Astrocyte (in vitro differentiated cells and primary cell): ENCODE measurements at regions not wholly inside any gene's neighbourhood (a gene's known extent, or its start where the extent isn't known, plus 50 kb on each side); places are given as distances from the start of the nearest gene placed in this dataset.

Experiments used
- DNase-seq: peaks from one replicate; pipeline ENCODE4 v3.0.0-alpha.2; 2010; ENCODE audit warnings: low read depth
- FAIRE-seq: peaks from 2 replicates; lab custom pipeline; 2011; peaks lifted over from hg19 to GRCh38; lab: Jason Lieb, UNC
- H2AFZ ChIP-seq: 2 replicates; pipeline ENCODE4 v1.6.0; 2012; ENCODE audit warnings: low read depth, low read length, inconsistent platforms
- H3K27ac ChIP-seq: 2 replicates; pipeline ENCODE4 v1.5.1; 2011; ENCODE audit warnings: low read depth, low read length, inconsistent platforms
- H3K27me3 ChIP-seq: 2 replicates; pipeline ENCODE4 v1.6.0; 2011; ENCODE audit warnings: low read length, inconsistent platforms; ENCODE audit not compliant: insufficient read depth
- H3K36me3 ChIP-seq: 2 replicates; pipeline ENCODE4 v1.5.1; 2011; ENCODE audit warnings: low read length, inconsistent platforms; ENCODE audit not compliant: insufficient read depth
- H3K4me1 ChIP-seq: 2 replicates; pipeline ENCODE4 v1.5.1; 2011; ENCODE audit warnings: low read length, inconsistent platforms; ENCODE audit not compliant: insufficient read depth
- H3K4me2 ChIP-seq: 2 replicates; pipeline ENCODE4 v1.6.0; 2012; ENCODE audit warnings: low read length, inconsistent platforms
- H3K4me3 ChIP-seq: 2 replicates; pipeline ENCODE4 v1.5.1; 2011; ENCODE audit warnings: low read depth, mild to moderate bottlenecking, low read length, inconsistent platforms; ENCODE audit not compliant: insufficient read depth
- H3K79me2 ChIP-seq: 2 replicates; pipeline ENCODE4 v1.6.0; 2012; ENCODE audit warnings: mild to moderate bottlenecking, low read length, inconsistent platforms; ENCODE audit not compliant: insufficient read depth
- H3K9ac ChIP-seq: 2 replicates; pipeline ENCODE4 v1.6.0; 2012; ENCODE audit warnings: mild to moderate bottlenecking, low read length, inconsistent platforms
- H3K9me3 ChIP-seq: 2 replicates; pipeline ENCODE4 v1.5.1; 2012; ENCODE audit warnings: low read depth, mild to moderate bottlenecking, low read length, inconsistent platforms; ENCODE audit not compliant: insufficient read depth
- H4K20me1 ChIP-seq: 2 replicates; pipeline ENCODE4 v1.6.0; 2012; ENCODE audit warnings: low read length, inconsistent platforms; ENCODE audit not compliant: insufficient read depth
- H3K27ac Mint-ChIP-seq: one replicate; pipeline ENCODE4 v1.8.0; 2021; ENCODE audit warnings: mild to moderate bottlenecking, mixed read lengths; ENCODE audit not compliant: unreplicated experiment
- H3K27me3 Mint-ChIP-seq: one replicate; pipeline ENCODE4 v1.8.0; 2021; ENCODE audit warnings: low read depth, mixed read lengths; ENCODE audit not compliant: unreplicated experiment
- H3K36me3 Mint-ChIP-seq: one replicate; pipeline ENCODE4 v1.8.0; 2021; ENCODE audit warnings: low read depth, mixed read lengths; ENCODE audit not compliant: unreplicated experiment
- H3K4me1 Mint-ChIP-seq: one replicate; pipeline ENCODE4 v1.8.0; 2021; ENCODE audit warnings: low read depth, mixed read lengths; ENCODE audit not compliant: unreplicated experiment
- H3K4me3 Mint-ChIP-seq: one replicate; pipeline ENCODE4 v1.8.0; 2021; ENCODE audit warnings: mild to moderate bottlenecking, moderate library complexity, mixed read lengths; ENCODE audit not compliant: unreplicated experiment
- H3K9me3 Mint-ChIP-seq: one replicate; pipeline ENCODE4 v1.8.0; 2021; ENCODE audit warnings: mild to moderate bottlenecking, mixed read lengths; ENCODE audit not compliant: unreplicated experiment
- EZH2 ChIP-seq: IDR thresholded peaks from 2 replicates; pipeline ENCODE4 v1.6.1; 2012; ENCODE audit warnings: mild to moderate bottlenecking, low read length, inconsistent platforms; ENCODE audit not compliant: insufficient read depth
- TF ChIP-seq, protein P1 (sequence below): IDR thresholded peaks from 2 replicates; pipeline ENCODE4 v1.5.1; 2011; ENCODE audit warnings: low read depth, mild to moderate bottlenecking, inconsistent platforms, low read length, moderate library complexity; ENCODE audit not compliant: insufficient read depth

DNA sequence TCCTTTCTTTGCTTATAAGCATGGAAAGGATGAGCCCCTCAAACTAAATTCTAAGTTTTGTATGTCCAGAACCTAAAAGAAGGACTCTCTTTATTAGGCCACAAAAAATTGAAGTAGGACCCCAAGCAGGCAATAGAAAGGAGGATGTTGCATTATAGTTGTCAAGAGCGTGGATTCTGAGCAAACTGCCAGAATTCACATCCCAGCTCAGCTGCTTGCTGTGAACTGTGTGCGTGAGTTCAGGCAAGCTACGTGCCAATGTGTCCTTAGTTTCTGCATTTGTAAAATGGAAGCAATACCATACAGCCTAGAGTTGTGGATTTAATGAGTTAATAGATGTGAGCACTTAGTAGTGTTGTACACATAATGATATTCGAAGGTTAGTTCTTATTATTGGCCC lies 70.6 kb upstream of the SLC44A1 start:
- FAIRE-seq: no peak
- H3K9me3 ChIP-seq: no peaks in the 10 kb centered on the region
- no peak overlapping the region for H3K4me2 ChIP-seq
- H3K79me2 ChIP-seq: no peaks in the 10 kb centered on the region
- Mint-ChIP-seq H3K27me3 (peaks cover 9% of the 10 kb centered on the region), H3K36me3 (peaks cover 2% of the 10 kb centered on the region), H3K4me3 (no peak overlapping the region), H3K9me3 (no peaks in the 10 kb centered on the region), H3K27ac (no peak overlapping the region), H3K4me1 (peaks cover 1% of the 10 kb centered on the region)
- H3K27me3 ChIP-seq: no peaks in the 10 kb centered on the region
- H3K4me1 ChIP-seq: no peaks in the 10 kb centered on the region
- H3K27ac ChIP-seq: no peak overlapping the region
- H2AFZ ChIP-seq: no peak overlapping the region
- H3K36me3 ChIP-seq: no peaks in the 10 kb centered on the region
- H3K9ac ChIP-seq: no peak overlapping the region
- no peak overlapping the region for H3K4me3 ChIP-seq
- no peak for TF ChIP-seq EZH2
- TF ChIP-seq, protein P1, sequence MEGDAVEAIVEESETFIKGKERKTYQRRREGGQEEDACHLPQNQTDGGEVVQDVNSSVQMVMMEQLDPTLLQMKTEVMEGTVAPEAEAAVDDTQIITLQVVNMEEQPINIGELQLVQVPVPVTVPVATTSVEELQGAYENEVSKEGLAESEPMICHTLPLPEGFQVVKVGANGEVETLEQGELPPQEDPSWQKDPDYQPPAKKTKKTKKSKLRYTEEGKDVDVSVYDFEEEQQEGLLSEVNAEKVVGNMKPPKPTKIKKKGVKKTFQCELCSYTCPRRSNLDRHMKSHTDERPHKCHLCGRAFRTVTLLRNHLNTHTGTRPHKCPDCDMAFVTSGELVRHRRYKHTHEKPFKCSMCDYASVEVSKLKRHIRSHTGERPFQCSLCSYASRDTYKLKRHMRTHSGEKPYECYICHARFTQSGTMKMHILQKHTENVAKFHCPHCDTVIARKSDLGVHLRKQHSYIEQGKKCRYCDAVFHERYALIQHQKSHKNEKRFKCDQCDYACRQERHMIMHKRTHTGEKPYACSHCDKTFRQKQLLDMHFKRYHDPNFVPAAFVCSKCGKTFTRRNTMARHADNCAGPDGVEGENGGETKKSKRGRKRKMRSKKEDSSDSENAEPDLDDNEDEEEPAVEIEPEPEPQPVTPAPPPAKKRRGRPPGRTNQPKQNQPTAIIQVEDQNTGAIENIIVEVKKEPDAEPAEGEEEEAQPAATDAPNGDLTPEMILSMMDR: no peak
- no peak for DNase-seq
- no peaks in the 10 kb centered on the region for H4K20me1 ChIP-seq

DNA sequence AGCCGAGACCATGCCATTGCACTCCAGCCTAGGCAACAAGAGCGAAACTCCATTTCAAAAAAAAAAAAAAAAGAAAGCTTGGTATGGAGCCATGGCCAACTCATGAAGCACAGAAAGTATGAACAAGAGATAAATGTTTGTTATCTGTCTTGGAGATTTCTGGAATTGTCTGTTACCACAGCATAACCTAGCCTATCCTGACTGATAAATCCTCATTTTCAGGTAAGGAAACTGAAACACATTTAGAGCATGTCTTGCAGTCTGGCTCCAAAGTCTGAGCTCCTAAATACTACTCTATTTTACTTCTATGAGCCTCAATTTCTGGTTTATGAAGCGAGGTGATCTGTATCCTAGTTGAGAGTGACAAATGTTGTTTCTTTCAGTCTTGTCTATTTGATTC lies 68.3 kb upstream of the SLC44A1 start:
- no peak overlapping the region for H3K4me3 ChIP-seq
- no peaks in the 10 kb centered on the region for H3K4me1 ChIP-seq
- no peaks in the 10 kb centered on the region for H4K20me1 ChIP-seq
- no peak overlapping the region for H3K4me3 Mint-ChIP-seq
- peaks cover 2% of the 10 kb centered on the region for H3K36me3 Mint-ChIP-seq
- no peak overlapping the region for H3K27ac Mint-ChIP-seq
- no peak overlapping the region for H3K27ac ChIP-seq
- H3K4me1 Mint-ChIP-seq: peaks cover 1% of the 10 kb centered on the region
- no peaks in the 10 kb centered on the region for H3K79me2 ChIP-seq
- H3K4me2 ChIP-seq: no peak overlapping the region
- no peak overlapping the region for H2AFZ ChIP-seq
- no peak overlapping the region for H3K9ac ChIP-seq
- no peaks in the 10 kb centered on the region for H3K27me3 ChIP-seq
- FAIRE-seq (no peak), DNase-seq (no peak)
- no peaks in the 10 kb centered on the region for H3K9me3 ChIP-seq
- peaks cover 9% of the 10 kb centered on the region for H3K27me3 Mint-ChIP-seq
- H3K9me3 Mint-ChIP-seq: no peaks in the 10 kb centered on the region
- no peaks in the 10 kb centered on the region for H3K36me3 ChIP-seq
- TF ChIP-seq, protein P1: no peak

DNA sequence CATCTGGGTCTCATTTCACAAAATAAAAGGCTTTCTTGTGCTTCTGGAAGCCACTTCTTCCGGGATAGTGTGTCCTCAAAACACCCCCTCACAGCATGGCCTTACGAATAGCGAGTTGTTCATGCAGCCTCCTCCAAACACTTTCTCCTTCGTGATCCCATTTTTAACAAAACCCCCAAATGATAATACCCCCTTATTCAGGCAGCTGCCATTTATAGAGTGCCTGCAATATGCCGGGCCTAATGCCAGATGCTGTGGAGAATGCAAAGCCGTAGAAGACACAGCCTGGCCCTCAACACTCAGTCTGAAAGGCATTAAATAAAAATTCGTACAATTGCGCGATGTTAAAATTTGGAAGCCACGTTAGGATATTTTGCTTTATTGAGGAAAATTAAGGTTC lies 66.4 kb upstream of the SLC44A1 start:
- Histone ChIP-seq H3K9me3 (no peaks in the 10 kb centered on the region), H3K4me3 (no peak overlapping the region), H3K36me3 (no peaks in the 10 kb centered on the region), H3K27ac (no peak overlapping the region), H3K4me2 (no peak overlapping the region), H4K20me1 (no peaks in the 10 kb centered on the region), H3K9ac (no peak overlapping the region), H2AFZ (no peak overlapping the region), H3K27me3 (no peaks in the 10 kb centered on the region), H3K79me2 (no peaks in the 10 kb centered on the region), H3K4me1 (no peaks in the 10 kb centered on the region)
- Mint-ChIP-seq H3K36me3 (no peaks in the 10 kb centered on the region), H3K27me3 (peaks cover 7% of the 10 kb centered on the region), H3K4me3 (no peak overlapping the region), H3K27ac (no peak overlapping the region), H3K9me3 (no peaks in the 10 kb centered on the region), H3K4me1 (peaks cover 1% of the 10 kb centered on the region)
- DNase-seq (no peak), FAIRE-seq (no peak)
- TF ChIP-seq, protein P1: no peak
- no peak for TF ChIP-seq EZH2
